ENCODE measurements at regions not wholly inside any gene's neighbourhood (a gene's known extent, or its start where the extent isn't known, plus 50 kb on each side); places are given as distances from the start of the nearest gene placed in this dataset.

DNA sequence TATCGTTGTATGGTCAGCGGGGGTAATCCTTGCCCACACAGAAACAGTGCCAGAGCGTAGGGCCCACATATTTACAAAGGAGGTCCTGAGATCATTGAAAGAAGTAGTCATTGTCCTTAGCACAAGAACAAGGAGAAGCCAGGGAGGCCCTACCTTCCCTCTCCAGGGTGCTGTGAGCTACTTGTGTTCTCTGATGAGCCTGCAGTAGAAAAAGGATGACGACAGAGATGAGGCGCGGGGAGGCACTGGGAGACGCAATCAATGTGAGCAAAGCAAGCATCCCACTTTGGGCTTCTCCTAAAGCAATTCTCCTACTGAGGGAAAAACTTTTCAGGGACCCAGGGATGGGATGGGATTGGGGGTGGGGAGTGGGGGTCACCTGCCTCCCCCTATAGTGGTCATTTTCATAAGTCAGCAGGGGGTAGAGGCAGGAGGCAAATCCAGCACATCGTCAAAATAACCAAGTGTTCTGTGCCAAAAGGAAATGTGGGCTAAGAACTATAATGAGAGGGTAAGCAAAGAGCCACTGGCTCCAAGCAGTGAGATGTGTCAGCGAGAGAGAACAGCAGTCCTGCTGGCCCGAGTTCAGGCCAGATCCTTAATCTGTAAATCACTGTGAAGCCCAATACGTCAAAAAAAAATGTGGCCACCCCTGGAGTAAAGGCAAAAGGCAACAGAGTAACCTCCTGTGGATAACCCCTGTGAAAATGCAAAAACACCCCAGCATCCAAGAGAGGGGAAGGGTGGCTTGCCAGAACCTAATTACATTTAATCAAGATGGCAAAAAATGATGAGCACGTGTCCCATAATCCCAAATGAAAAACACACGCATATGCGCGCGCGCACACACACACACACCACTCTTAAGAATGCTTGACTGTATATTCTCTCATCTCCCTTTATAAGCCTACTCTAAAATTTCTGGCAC is 136.6 kb upstream of the HHIP start:
- no peak for TF ChIP-seq CTCF (IDR thresholded peaks at IDR 0.05; ENCODE audit: low read depth, low read length, missing control alignments)
- in situ Hi-C loops (cut with HindIII; ENCODE audit: low sequenced_read_pairs), result no loop called here
- no peak overlapping the region for H3K4me3 ChIP-seq (ENCODE audit: low read depth, low read length)

DNA sequence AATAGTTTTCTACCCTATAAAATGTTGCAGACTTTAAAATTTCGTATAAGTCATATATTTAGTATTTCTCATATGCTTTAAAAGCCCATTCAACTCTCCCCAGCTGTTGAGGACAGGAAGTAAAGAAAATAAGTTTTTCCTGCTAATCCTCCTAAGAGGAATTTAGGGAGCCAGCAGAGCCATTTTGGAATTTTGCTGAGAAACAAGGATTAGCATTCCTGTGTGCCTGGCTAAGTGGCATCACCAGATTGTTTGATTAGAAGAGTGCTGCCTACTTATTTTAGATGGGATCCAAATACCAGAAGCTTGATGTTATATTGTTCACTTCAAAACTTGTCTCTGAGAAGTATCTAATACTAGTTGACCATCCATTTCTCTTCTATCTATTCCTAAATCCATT is 131.2 kb upstream of the HHIP start:
- H3K4me3 ChIP-seq (ENCODE audit: low read depth, low read length), result no peak overlapping the region
- in situ Hi-C loops (cut with HindIII; ENCODE audit: low sequenced_read_pairs), result no loop called here
- no peak for TF ChIP-seq CTCF (IDR thresholded peaks at IDR 0.05; ENCODE audit: low read depth, low read length, missing control alignments)
- no peak for DNase-seq (ENCODE audit: low read depth)

More for the DNA sequence above, 136.6 kb upstream of the HHIP start:
- no peak for DNase-seq (ENCODE audit: low read depth)

DNA sequence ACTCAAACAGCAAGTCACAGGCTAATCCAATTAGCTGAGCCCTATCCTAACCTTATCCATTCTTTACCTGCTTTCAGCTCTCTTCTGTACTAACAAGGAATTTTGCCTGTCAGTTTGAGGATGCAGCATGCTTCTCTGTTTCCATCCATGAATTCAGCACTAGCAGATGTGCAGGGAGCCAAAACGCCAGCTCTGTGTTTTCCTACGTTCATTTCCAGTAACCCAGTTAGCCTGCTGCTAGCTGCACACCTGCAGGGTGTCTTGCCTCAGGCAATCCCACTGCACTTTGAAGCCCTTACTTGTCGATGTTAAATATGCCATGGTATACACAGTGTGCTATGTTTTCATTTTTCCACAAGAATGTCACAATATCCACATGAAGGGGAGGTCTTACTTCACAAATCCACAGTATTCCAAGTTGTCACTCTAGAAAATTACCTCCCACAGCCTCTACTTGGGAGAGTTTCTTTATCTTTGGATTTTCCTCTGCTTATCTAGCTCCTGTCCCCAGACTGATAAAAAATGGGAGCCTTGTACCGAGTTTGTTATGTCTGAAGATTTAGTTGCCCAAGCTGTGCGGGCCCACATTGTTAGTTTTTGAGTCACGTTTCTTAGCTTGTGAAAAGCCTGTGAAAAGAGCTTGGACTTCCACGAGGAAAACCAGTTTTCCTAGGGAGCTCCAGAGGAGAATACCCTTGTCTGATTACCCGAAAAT is 127.6 kb upstream of the HHIP start:
- in situ Hi-C loops (cut with HindIII; ENCODE audit: low sequenced_read_pairs), result no loop called here
- no peak for TF ChIP-seq CTCF (IDR thresholded peaks at IDR 0.05; ENCODE audit: low read depth, low read length, missing control alignments)
- DNase-seq (ENCODE audit: low read depth), result no peak
- no peak overlapping the region for H3K4me3 ChIP-seq (ENCODE audit: low read depth, low read length)

DNA sequence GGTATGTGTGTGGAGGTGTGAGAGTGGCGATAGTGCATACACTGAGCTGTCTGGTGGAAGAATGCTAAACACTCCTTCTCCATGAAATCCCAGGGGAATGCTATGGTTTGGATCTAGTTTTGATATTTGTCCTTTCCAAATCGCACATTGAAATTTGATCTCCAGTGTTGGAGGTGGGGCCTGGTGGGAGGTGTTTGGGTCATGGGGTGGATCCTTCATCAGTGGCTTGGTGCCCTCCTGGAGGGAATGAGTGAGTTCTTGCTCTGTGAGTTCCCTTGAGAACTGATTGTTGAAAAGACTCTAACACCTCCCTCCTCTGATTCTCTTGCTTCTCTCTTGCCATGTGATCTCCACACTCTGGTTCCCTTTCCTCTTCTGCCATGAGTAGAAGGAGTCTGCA is 114.1 kb upstream of the HHIP start:
- no peak for DNase-seq (ENCODE audit: low read depth)
- no peak for TF ChIP-seq CTCF (IDR thresholded peaks at IDR 0.05; ENCODE audit: low read depth, low read length, missing control alignments)
- in situ Hi-C loops (cut with HindIII; ENCODE audit: low sequenced_read_pairs), result no loop called here

GRCh38 chr4:144547678-144548298 is 98.2 kb upstream of the HHIP start:
- no peak for DNase-seq (ENCODE audit: low read depth)
- TF ChIP-seq CTCF (IDR thresholded peaks at IDR 0.05; ENCODE audit: low read depth, low read length, missing control alignments), result no peak
- in situ Hi-C loops (cut with HindIII; ENCODE audit: low sequenced_read_pairs), result no loop called here
- no peak overlapping the region for H3K4me3 ChIP-seq (ENCODE audit: low read depth, low read length)

More for the DNA sequence above, 114.1 kb upstream of the HHIP start:
- H3K4me3 ChIP-seq (ENCODE audit: low read depth, low read length), result no peak overlapping the region

GRCh38 chr4:144556636-144557035 is 89.3 kb upstream of the HHIP start:
- in situ Hi-C loops (cut with HindIII; ENCODE audit: low sequenced_read_pairs), result no loop called here
- no peak for TF ChIP-seq CTCF (IDR thresholded peaks at IDR 0.05; ENCODE audit: low read depth, low read length, missing control alignments)
- no peak for DNase-seq (ENCODE audit: low read depth)
- no peak overlapping the region for H3K4me3 ChIP-seq (ENCODE audit: low read depth, low read length)

All from astrocyte of the cerebellum (primary cell).